ENCODE measurements at regions not wholly inside any gene's neighbourhood (a gene's known extent, or its start where the extent isn't known, plus 50 kb on each side); places are given as distances from the start of the nearest gene placed in this dataset.

- no peak for DNase-seq (ENCODE audit: extremely low read depth, low read depth, low spot score)
Measured at GRCh38 chr9:121598965-121599871, 52.2 kb upstream of the DAB2IP start.

DNA sequence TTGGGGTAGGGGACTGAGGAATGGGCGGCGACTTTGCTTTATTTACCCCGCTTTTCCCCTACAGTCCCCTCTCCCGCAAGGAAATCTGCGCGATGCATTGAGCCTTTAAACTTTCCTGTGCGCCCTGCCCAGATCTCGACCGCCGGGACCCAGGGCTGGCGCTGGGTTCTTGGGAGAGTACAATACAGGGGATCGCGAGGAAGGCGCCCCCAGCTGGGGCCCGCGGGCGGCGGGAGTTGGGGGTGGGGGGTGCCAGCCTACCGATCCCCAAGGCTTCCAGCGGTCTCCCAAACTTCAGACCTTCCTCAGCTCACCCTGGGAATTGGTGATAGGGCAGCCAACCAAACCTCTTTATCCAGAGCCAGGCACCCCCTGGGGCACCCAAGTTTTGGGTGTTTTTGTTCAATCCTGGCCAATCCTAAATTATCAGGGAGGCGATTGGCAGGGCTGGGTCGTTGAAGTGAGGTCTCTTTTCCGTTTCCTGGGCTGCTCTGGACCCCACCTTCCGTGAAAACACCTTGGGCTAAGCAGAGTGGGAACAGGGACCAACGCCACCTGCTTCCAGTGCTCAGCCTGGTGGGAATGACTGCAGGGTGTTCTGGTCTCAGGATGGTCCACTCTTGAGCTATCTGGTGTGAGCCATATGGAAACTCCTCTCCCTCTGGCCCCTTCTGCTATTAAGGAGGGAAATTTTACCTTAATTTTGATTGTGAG is 51.4 kb upstream of the DAB2IP start:
- DNase-seq (ENCODE audit: extremely low read depth, low read depth, low spot score), result no peak

- no peak for DNase-seq (ENCODE audit: extremely low read depth, low read depth, low spot score)
Measured at GRCh38 chr9:121601194-121601593, 50.2 kb upstream of the DAB2IP start.

Measured in glomerular endothelial cell (primary cell).